Esophagus muscularis mucosa (tissue), 4 donors: ENCODE measurements at regions not wholly inside any gene's neighbourhood (a gene's known extent, or its start where the extent isn't known, plus 50 kb on each side); places are given as distances from the start of the nearest gene placed in this dataset.

Source experiments
- CTCF ChIP-seq, 3 experiments: fragments of 200-600 bp in 2 of 3; fragments of 450-650 bp in 1 of 3; sonication (generic) in 2 of 3; IDR thresholded peaks; one replicate each; pipeline ENCODE4 v1.5.1; 2017 to 2019; ENCODE audit warnings: antibody characterized with exemption in 3 of 3, mild to moderate bottlenecking in 2 of 3, moderate library complexity in 1 of 3
- EP300 ChIP-seq: sonication (generic); formaldehyde crosslinking; IDR thresholded peaks from one replicate; pipeline ENCODE4 v1.6.1; 2017; ENCODE audit warnings: antibody characterized with exemption
- POLR2A ChIP-seq: fragments of 450-650 bp; IDR thresholded peaks from one replicate; pipeline ENCODE4 v1.6.1; 2017; ENCODE audit warnings: antibody characterized with exemption, moderate library complexity, mild to moderate bottlenecking, low read depth
- POLR2AphosphoS5 ChIP-seq, 2 donors: sonication (generic); formaldehyde crosslinking; IDR thresholded peaks; one replicate each; pipeline ENCODE4 v1.6.1; 2017; ENCODE audit warnings: antibody characterized with exemption in 2 of 2

GRCh38 chr10:8766899-8767298 is 712.4 kb downstream of the GATA3 start:
- TF ChIP-seq POLR2AphosphoS5 (IDR thresholded peaks at IDR 0.05) (no peak), CTCF (IDR thresholded peaks at IDR 0.05) (no peak), POLR2A (no peak), EP300 (no peak)
